Kasumi-1 (cell line): ENCODE measurements at regions not wholly inside any gene's neighbourhood (a gene's known extent, or its start where the extent isn't known, plus 50 kb on each side); places are given as distances from the start of the nearest gene placed in this dataset.
"Not testable (repeated sequence)": the region's sequence is repeated elsewhere in the genome, so short reads cannot be mapped to it uniquely, and the experiment has no call there.

Experiments used
- DNase-seq, 2 experiments: peaks; one replicate each; lab custom pipeline; 2025; lab: John Stamatoyannopoulos, UW

- not testable (repeated sequence) for DNase-seq
Observed at GRCh38 chr19:14283813-14284520, 78.0 kb upstream of the ADGRL1 start.

GRCh38 chr19:14279270-14279669 is 73.3 kb upstream of the ADGRL1 start:
- DNase-seq: not testable (repeated sequence)

DNA sequence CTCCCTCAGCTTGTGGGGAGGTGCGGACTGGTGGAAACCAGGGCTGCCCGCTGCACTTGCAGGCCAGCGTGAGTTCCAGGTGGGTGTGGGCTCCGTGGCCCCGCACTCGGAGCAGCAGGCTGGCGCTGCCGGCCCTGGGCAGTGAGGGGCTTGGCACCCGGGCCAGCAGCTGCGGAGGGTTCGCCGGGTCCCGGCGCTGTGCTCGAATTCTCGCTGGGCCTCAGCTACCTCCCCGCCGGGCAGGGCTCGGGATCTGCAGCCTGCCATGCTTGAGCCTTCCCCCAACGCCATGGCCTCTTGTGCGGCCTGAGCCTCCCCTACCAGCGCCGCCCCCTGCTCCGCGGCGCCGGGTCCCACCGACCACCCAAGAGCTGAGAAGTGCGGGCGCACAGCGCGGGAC is 71.6 kb upstream of the ADGRL1 start:
- DNase-seq: no peak

DNA sequence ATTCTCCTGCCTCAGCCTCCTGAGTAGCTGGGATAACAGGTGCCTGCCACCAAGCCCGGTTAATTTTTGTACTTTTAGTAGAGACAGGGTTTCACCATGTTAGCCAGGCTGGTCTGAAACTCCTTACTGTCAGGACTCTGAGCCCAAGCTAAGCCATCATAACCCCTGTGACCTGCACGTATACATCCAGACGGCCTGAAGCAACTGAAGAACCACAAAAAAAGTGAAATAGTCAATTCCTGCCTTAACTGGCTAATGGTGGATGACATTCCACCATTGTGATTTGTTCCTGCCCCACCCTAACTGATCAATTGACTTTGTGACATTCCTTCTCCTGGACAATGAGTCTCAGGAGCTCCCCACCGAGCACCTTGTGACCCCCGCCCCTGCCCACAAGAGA is 69.9 kb upstream of the ADGRL1 start:
- not testable (repeated sequence) for DNase-seq

DNA sequence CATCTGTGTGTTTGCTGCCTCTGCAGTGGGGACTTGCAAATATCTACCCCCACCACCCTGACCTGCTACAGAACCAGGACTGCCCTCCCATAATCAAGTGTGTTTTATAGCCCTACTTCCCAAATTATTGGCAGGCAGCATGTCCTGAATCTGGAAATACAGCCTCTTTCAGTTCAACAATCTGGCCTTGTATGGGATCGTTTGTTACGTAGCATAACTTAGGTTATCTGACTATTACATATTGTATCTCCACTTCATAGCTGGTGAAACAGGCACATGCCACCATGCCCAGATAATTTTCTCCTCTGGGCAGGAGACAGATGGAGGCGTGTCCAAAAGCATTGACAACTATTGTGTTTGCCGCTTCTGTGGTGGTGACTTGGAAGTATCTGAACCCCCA is 66.7 kb upstream of the ADGRL1 start:
- DNase-seq: no peak

- DNase-seq: no peak
Observed at GRCh38 chr19:14271840-14272239, 65.9 kb upstream of the ADGRL1 start.

- DNase-seq: not testable (repeated sequence)
Observed at GRCh38 chr19:14270557-14270956, 64.6 kb upstream of the ADGRL1 start.

GRCh38 chr19:14267224-14267741 is 61.3 kb upstream of the ADGRL1 start:
- no peak for DNase-seq

- DNase-seq: not testable (repeated sequence)
Observed at GRCh38 chr19:14266208-14266607, 60.2 kb upstream of the ADGRL1 start.

- DNase-seq: no peak
Observed at GRCh38 chr19:14265290-14266036, 59.5 kb upstream of the ADGRL1 start.

GRCh38 chr19:14255902-14256649 is 50.1 kb upstream of the ADGRL1 start:
- DNase-seq: not testable (repeated sequence)
